Activated CD4-positive, alpha-beta T cell treated with anti-CD3 and anti-CD28 coated beads for 1 hour (primary cell): ENCODE measurements at regions not wholly inside any gene's neighbourhood (a gene's known extent, or its start where the extent isn't known, plus 50 kb on each side); places are given as distances from the start of the nearest gene placed in this dataset.
"Not testable (repeated sequence)": the region's sequence is repeated elsewhere in the genome, so short reads cannot be mapped to it uniquely, and the experiment has no call there.

Experiments
- DNase-seq: peaks from one replicate; pipeline ENCODE4 v3.0.0-alpha.2; 2020

DNA sequence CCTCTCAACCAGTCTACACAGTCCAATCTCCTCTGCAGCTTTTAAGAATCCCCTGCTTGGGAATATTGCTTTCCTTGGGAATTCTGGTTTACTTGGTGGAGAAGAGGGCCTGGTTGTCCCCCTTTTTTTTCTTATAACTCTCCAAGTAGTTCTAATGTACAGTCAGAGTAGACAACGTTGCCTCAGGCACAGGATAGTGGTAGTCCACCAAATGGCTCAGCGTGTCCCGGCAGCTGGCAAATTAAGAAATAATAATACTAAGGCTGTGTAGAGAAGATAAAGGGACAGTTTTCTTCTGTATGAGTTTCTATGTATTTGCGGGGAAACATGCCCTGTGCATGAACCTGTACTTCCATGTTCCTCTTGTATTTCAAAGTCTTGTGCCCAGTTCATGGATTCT lies 145.7 kb upstream of the RREB1 start:
- no peak for DNase-seq

DNA sequence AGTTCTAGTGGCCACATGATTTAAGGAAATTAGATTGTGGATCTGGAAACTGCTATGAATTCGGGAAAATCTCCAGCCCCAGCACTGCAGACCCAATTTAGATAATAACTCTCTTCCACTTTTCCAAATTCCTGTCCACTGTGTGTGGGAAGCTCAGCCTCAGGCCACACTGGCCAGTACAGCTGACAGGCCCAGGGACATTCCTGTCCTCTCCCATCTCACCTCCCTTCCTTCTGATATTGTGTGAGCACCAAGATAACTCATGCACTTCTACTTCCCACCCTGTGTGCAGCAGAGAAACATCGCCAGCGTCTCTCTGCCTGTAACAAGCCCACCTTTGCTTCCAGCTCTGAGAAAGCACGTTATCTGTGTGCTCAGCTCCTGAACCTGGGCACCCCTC lies 145.1 kb upstream of the RREB1 start:
- DNase-seq, result no peak

DNA sequence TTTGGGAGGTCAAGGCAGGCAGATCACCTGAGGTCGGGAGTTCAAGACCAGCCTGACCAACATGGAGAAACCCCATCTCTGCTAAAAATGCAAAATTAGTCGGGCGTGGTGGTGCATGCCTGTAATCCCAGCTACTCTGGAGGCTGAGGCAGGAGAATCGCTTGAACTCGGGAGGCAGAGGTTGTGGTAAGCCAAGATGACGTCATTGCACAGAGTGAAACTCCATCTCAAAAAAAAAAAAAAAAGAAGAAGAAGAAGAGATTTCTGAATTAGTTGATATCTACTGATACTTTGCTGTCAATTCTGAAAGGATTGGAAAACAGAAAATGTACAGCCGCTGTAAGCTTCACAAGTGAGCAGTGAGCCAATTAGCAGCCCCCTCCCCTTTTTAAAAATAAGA lies 144.4 kb upstream of the RREB1 start:
- DNase-seq, result not testable (repeated sequence)

DNA sequence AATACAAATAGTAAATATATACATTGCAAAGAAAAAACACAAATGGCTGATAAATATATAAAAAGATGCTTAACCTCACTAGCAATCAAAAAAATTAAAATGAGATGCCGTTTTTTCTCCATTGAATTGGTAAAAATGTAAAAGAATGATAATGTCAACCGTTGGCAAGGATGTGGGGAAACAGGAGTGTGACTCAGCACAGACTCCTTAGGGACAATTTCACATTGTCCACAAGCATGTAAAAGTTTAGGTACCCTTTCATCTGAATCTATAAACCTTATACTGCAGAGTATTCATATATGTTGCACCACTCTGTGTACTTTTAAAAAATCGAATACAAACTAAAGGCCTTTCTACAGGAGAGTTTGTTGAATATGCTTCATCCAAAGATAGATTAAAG lies 143.1 kb upstream of the RREB1 start:
- DNase-seq, result no peak

DNA sequence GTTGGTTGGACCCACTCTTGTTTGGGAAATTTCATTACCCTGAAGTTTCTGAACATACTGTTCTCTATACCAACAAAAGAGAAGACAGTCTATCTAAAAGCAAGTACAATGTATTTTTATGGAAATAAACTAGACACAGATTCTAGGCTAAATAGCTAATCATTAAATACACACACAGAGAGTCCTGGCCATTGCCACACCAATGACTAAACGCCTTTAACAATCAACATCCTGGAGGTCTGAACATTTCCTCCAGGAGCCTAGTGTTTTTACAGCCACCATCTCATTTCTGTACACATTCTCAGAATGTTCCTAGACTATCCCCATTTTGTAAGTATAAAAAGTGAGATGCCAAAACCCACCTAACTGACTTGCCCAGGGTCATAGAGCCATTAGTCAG lies 141.6 kb upstream of the RREB1 start:
- DNase-seq, result no peak

DNA sequence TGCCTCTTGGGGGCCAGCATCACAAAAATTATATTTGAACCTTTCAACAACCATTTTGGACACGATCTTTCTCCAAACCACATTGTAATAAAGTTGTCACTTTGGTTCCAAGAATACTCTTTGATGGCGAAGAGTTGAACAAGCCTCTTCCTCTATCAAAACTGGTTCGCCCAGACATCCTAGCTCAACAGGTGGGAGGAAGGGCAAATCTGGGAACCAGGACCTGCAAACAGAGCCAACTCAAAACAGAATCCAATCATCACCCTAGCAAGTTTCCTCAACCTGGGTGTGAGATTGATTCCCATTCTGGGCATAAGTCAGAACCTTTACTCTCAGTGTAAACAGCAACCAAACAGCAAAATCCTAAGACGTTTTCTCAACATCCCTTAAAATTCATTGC lies 141.2 kb upstream of the RREB1 start:
- DNase-seq, result no peak

DNA sequence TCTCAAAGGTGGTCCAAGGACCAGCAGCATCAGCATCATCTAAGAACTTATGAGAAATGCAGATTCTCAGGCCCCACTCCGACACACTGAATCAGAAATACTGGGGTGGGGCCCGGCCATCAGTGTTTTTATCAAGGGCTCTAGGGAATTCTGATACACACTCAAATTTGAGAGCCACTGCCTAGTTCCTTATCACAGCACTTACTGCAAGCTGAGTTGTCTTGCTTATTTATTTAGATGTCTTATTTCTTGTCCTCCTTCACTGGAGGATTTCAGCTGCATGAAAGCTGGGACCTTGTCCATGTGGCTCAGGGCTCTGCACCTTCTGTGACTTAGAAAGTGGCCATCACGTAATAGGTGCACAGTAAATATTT lies 139.4 kb upstream of the RREB1 start:
- no peak for DNase-seq

DNA sequence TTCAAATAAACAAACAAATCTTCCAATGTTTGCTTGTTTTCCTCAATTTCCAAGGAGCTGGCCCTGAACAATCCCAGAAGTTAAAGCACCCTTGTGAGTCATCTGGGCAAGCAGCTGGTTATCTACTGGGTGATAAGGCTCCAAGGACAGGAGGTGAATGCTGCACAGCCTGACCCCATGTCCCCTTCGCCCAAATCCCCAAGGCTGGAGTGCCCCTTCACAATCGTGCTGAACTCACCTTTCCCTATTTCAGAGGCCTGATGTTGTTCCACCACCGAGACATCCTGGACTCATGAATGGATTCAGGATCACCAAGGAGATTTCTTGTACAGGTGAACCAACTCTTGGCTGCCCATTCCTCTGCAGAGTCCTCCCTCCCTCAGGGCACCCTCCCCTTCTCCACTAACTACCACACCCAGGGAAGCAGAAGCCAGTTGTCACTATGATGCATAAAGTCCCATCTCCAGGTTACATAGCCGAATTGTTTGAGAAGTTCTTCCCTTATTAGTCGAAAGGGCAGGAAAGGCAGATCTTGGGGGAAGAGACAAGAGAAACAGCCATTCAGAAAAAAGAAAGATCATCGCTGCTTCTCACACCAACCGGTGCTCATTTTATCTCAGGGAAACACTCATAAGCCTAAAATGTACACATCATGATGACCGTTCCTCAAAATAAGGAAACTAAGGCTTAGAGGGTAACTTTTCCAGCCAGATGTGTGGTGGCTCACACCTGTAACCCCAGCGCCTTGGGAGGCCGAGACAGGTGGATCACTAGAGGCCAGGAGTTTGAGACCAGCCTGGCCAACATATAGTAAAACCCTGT lies 138.8 kb upstream of the RREB1 start:
- no peak for DNase-seq

DNA sequence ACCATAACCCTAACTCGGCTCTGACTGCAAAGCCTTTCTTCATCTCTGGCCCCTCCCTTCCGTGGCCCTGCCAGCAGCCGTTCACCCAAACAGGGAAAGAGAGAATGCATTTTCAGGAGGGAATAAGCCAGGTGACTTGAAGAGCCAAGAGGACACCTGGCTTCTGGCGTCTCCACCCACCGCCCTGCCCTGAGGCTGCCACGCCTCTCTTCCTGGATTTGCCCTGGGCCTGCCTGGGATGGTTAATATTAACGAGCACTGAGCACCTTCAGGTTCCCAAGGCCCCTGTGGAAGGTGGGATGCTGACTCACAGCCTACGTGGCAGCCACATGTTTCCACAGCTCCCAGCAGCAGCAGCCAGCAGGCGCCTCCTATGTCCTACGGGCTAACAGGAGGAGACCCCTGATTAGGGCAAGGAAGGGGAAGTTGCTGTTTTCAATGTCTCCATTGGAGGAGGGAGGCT lies 138.0 kb upstream of the RREB1 start:
- DNase-seq, result no peak

DNA sequence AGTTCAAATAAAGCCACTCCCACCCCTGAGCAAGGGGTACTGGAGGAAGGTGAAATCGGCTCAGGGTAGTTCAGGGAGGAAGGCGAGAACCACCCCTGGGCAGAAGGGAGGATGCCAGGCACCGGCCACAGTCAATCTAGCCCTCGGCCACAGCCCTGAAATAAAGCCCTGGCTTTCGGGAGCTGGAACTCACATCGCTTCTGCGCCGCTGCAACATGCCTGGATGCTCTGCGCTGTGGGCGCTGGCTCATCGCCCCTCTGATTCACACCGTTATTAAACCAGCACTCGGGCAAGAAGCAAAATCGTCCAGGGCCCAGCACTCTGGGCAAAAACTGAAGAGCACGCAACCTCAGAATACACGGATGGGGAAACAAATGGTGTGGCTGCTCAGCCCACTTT lies 136.9 kb upstream of the RREB1 start:
- DNase-seq, result no peak

DNA sequence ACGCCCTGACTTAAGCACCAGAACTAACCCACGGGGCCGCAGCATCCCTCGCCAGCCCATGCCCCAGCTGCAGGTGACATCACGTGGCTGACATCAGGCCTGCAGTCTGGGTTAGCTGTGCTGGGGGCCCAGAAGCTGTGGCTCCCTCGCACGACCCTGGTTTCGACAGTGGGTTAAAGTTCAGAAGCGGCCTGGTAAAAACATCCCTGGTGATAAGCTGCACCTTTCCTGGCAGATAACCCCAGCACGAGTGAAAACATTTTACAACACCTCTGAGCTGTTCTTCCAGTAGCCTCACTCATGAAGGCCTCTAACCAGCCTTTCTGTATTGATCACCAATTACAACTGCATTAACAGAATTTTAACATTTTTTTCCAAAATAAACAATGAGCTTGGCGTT lies 136.4 kb upstream of the RREB1 start:
- no peak for DNase-seq

DNA sequence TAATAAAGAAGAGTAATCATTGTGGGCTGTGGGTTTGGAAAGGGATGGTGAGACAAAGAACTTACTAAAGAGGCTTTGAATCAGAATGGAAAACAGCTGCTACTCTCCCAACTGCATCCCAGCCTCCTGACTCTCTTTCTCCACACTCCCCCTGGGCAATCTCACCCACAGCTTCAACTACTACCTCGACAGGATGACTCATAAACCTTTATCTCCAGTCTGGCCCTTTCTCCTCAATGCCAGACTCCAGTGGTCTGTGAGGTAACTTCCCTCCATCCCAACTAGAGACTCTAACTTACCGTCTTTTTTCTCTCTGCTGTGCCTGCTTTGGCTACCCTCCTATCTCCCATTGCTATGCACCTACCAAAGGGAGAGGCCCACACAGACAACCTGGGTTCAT lies 135.3 kb upstream of the RREB1 start:
- DNase-seq, result no peak

DNA sequence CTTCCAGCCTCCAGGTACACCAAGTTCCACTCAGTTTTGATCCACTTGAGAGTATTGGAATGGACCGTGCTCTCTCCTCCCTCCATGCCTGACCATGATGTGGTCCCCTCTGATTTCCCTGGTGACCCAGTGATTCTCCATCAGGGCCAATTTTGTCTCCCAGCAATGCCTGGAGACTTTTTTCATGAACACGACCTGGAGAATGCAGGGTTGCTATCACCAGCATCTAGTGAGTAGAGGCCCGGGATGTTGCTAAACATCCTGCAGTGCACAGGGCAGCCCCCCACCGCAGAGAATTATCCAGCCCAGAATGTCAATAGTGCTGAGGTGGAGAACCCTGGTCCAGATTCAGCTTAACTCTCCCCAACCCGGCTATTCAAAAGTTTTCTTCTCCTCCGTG lies 134.0 kb upstream of the RREB1 start:
- no peak for DNase-seq

DNA sequence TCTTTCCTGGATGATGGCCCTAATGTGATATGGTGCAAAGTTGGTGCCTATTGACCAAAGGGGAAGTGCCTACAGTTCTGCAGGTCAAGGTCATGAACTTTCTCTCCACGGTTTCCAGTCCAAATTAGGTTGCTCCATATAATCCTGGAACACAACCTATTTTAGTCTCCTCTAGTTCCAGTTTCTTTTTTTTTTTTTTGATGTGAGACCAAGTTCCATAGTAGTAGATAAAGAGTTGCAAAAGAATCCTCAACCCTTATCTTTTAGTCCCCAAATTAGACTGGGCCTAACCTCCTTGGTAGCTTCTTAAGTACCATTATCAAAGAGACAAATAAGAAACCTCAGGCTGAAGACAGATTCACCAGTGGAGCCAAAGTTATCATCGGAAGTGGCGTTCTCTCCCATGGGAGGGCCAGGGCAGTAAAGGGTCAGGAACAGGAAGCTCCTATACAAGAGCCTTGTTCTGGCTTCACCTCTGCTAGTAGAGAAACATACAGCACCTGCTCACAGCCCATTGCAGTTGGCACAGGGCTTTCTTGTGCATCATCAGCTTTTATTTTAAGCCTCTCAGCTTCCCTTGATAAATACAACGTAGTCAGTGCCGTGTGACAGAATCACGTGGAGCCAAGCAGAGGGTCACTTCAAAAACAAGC lies 132.2 kb upstream of the RREB1 start:
- DNase-seq, result no peak

DNA sequence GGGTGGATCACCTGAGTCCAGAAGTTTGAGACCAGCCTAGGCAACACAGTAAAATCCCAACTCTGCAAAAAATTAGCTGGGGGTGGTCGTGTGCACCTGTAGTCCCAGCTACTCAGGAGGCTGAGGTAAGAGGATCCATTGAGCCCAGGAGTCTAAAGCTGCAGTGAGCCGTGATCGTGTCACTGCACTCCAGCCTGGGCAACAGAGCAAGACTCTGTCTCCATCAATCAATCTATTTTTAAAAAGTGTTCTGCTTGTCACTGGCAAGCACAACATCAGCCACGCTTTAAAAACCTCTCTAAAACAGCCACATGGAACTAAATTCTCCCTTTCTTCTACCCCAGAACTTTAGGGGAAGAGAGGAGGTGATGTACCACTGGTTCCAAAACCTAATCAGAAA lies 131.6 kb upstream of the RREB1 start:
- no peak for DNase-seq

DNA sequence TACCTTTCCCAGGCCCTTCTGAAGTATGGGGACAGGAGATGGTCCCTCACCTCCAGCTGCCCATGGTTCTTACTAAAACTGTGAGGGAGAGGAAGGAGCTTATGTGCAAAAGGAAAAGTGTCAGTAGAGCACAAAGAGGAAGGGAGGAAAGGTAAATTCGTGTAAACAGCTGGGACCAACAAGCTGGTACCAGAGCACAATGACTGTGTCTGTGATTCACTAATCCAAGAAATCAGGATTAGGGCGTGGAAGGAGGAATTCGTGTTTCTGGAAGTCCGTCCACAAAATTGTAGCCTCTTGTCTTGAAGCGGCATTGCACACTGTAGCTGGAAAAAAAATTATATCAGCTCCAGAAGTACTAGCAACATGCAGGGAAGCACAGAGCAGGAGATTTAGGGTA lies 129.0 kb upstream of the RREB1 start:
- DNase-seq, result no peak

DNA sequence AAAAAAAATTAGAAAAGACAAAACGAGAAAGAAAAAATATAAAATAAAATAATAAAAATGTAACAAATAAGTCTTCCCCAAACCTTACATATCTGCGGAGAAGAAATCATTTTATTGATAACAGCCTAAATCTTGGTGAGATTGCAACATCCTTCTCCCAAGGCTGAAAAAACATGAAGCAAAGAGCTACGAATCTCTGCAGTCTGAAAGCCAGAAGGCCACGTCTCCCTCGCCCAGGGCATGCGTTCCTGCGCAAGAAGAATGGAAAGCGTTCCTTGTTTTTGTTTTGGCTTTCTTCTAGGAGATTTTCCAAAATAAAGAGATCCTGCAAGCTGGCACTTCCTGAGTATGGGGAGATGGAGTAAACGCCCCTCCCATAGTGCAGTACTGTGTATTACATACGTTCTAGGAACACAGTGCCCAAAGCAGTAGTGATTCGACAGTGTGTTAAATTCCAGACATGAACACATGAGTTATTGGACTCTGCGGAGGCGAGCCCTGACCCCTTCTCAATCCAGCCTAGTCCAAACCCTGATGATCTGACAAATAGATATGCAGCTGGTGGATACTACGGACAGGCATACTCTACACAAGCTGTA lies 126.7 kb upstream of the RREB1 start:
- no peak for DNase-seq

DNA sequence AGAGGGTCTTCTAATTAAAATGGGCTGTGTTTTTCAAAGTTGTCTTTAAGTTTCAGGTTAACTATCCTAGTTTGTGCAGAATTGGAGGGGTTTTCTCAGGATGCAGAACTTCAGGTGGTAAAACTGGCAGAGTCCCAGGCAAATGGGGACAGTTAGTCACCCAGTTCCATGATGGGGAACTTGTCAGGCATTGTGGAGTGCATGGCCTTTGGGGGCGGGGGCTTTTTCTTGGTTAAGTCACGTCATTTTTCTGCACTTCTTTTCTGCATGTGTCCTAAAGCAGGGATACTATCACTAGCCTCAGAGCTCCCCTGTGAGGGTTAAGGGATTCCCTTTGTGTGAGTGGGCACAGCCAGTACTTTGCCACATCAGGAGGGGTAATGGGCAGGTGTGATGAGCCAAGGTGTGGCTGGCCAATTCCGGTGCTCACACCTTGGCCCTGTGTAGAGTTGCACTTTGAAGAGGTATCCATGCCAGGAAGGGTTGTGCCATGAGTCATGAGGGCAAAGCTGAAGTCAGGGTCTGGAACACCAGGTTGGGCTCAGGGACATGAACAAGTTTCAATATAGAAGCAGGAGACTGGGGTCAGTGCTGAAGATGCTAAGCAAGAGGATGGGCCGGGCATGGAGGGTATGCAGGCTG lies 126.0 kb upstream of the RREB1 start:
- DNase-seq, result no peak

DNA sequence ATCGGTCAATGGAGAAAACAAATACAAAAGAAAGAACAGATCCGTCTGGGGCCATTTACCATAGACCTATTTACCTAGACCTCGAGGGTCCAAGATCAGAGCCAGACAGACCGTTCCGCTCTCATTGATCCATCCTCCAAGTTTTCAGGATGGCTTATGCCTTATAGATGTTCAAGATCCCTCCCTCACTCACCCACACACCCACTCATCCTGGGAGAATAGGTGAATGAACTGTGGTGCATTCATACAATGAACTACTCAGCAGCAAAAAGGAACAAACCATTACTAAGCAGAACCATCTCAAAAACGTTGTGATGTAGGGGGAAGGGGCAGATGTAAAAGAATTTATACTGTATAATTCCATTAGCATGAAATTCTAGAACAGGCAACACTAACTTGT lies 125.1 kb upstream of the RREB1 start:
- no peak for DNase-seq

DNA sequence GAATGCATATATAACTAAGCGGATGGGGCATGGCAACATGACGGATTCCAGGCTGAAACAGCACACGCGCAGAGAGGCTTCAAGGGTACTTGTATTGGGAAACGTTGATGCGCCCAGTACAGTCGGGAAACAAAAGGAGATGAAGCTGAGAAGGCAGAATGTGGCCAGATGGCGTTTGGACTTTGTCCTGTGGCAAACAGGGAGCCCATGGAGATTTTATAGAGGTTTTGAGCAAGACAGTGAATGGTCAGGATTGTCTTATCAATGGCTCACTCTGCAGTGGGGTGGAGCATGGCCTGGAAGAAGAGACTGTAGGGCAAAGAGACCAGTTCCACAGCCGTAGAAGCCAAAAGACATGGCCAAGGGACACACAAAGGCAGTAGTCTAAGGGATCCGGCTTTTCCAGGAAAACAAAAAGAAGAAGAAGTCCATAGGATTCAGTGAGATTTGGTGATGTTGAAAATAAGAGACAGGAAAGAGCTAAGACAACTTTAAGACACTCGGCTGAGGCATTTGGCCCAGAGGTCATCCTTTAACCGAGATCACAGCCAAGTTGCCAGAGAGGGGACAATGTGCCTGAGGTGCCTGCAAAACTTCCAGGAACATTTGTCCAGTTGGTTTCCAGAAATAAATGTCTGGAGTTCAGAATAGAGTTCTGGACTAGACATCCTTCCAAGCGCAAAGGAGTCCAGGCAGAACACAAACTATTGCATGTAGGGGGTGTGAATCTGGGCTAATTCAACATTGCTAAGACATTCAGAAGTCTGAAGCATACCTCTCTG lies 123.0 kb upstream of the RREB1 start:
- no peak for DNase-seq

DNA sequence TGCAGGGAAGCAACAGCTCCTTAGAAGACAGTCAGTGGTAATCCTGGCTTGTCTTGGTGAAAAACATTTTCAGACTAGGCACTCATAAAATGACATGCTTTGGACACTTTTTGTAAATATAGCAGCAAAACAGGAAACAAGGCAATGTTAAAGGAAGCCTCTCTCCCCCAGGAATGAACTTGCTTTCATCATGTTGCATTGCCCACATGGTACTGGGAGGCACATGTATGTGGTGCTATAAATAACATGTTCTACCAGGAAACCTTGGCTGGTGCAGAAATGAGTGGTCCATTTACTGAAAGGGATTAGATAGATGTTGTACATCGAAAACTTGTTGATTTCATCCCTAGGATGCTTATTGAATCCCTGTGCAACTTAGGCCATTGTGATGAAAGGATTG lies 121.4 kb upstream of the RREB1 start:
- no peak for DNase-seq

DNA sequence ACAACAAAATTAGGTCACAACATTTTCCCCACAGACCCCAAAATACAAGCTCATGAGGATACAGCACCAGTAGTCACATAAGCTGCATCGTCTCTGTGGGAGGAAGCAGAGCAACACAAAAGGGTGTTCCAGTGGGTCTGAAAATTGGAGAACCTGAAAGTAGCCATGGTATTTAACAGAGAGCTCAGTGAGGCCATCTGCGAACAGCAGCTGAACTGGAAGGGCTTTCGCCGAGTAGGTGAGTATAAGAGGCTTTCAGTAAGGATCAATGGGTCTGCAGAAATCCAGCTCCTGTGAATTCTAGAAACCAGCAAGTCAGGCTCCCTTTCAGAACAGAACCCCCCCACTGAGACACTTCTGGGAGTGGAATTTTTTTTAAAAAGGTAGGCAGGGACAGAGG lies 120.0 kb upstream of the RREB1 start:
- DNase-seq, result no peak

DNA sequence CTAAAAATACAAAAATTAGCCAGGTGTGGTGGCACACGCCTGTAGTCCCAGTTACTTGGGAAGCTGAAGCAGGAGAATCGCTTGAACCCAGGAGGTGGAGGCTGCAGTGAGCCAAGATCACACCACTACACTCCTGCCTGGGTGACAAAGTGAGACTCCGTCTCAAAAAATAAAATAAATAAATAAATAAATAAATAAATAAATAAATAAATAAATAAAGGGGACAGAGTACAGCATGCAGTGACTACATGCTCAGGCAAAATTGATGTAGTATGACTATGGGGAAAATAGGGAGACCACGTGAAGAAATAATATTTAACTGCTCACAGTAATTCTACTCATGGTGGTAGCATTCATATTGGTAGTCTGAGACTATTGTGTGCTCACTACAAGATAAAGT lies 117.7 kb upstream of the RREB1 start:
- DNase-seq, result not testable (repeated sequence)
